ENCODE measurements at regions not wholly inside any gene's neighbourhood (a gene's known extent, or its start where the extent isn't known, plus 50 kb on each side); places are given as distances from the start of the nearest gene placed in this dataset.

DNA sequence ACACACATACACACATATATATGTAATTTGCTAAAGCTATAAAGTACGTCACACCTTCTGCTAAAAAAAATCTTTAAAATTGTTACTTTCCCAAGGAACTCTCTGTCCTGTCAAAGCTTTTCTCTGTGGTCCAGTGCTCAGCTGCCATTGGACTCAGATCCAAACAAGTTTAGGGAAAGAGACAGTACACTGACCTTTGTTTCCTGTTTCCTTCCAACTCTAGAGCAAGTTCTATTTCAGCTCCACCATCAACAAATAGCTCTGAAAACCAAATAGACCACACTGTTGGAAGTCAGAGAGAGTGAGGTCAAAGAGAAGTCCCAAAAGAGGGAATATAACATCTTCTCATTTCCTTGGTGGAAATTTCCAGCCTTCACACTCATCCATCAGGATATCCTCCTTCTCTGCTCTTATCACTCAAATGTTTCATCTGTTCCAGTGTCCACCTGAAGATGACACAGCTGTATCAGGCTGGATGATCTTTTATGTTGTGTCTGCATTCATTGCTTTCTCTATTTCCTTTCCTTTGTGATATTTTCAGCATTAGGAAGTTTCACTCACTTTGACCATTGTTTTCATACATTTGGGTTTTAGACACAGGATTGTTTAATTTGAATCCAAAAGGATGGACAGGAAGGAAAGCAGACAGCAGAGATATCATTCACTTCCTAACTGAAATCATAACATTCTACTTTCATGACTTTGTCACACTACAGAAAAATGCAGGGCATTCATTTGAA, 192.3 kb upstream of the NT5C1B start:
- TF ChIP-seq CEBPB (IDR thresholded peaks at IDR 0.05) (no peak), ZBTB7A (IDR thresholded peaks at IDR 0.05; ENCODE audit: low read depth) (no peak), TAF1 (IDR thresholded peaks at IDR 0.05; ENCODE audit: low read depth) (no peak), YY1 (IDR thresholded peaks at IDR 0.05; ENCODE audit: low read depth) (no peak), RAD21 (IDR thresholded peaks at IDR 0.05; ENCODE audit: low read depth) (no peak), TEAD4 (IDR thresholded peaks at IDR 0.05) (no peak), TCF12 (IDR thresholded peaks at IDR 0.05; ENCODE audit: low read depth) (no peak), EGR1 (IDR thresholded peaks at IDR 0.05) (no peak)
- TF ChIP-seq, protein P1, sequence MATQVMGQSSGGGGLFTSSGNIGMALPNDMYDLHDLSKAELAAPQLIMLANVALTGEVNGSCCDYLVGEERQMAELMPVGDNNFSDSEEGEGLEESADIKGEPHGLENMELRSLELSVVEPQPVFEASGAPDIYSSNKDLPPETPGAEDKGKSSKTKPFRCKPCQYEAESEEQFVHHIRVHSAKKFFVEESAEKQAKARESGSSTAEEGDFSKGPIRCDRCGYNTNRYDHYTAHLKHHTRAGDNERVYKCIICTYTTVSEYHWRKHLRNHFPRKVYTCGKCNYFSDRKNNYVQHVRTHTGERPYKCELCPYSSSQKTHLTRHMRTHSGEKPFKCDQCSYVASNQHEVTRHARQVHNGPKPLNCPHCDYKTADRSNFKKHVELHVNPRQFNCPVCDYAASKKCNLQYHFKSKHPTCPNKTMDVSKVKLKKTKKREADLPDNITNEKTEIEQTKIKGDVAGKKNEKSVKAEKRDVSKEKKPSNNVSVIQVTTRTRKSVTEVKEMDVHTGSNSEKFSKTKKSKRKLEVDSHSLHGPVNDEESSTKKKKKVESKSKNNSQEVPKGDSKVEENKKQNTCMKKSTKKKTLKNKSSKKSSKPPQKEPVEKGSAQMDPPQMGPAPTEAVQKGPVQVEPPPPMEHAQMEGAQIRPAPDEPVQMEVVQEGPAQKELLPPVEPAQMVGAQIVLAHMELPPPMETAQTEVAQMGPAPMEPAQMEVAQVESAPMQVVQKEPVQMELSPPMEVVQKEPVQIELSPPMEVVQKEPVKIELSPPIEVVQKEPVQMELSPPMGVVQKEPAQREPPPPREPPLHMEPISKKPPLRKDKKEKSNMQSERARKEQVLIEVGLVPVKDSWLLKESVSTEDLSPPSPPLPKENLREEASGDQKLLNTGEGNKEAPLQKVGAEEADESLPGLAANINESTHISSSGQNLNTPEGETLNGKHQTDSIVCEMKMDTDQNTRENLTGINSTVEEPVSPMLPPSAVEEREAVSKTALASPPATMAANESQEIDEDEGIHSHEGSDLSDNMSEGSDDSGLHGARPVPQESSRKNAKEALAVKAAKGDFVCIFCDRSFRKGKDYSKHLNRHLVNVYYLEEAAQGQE (IDR thresholded peaks at IDR 0.05; ENCODE audit: low read depth): no peak
- TF ChIP-seq, protein P2, sequence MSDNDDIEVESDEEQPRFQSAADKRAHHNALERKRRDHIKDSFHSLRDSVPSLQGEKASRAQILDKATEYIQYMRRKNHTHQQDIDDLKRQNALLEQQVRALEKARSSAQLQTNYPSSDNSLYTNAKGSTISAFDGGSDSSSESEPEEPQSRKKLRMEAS (IDR thresholded peaks at IDR 0.05): no peak

DNA sequence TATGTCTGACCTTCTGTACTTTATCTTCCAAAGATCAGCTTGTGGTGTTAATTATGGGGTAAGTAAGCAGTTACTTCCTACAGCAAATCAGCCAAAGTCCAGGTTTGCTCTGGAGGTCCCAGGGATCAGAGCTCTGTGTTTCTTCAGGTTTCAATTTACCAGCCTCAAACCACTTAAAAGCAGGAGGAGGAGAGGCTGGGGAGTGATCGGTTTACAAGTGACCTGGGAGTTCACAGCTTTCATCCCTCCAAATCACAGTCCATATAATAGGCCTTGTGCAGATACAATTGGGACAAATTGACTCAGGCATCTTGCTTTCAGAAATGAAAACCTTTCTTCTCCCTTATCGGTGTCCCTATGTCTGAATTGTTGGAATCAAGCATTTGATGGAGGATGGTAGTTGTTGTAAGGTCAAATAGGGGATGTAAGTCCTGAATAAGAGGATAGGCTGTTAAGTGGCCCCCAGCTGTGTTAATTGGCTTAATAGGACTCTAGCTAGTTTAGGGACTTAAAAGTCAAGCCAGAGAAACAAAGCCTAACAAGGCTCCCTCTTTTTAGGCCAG, 188.0 kb upstream of the NT5C1B start:
- TF ChIP-seq NFIC (IDR thresholded peaks at IDR 0.05) (no peak), EGR1 (IDR thresholded peaks at IDR 0.05) (no peak), ZBTB7A (IDR thresholded peaks at IDR 0.05; ENCODE audit: low read depth) (no peak), TEAD4 (IDR thresholded peaks at IDR 0.05) (no peak), FOXM1 (IDR thresholded peaks at IDR 0.05; ENCODE audit: borderline replicate concordance, low read depth) (no peak), TAF1 (IDR thresholded peaks at IDR 0.05; ENCODE audit: low read depth) (no peak), TCF12 (IDR thresholded peaks at IDR 0.05; ENCODE audit: low read depth) (no peak), YY1 (IDR thresholded peaks at IDR 0.05; ENCODE audit: low read depth) (no peak), CEBPB (IDR thresholded peaks at IDR 0.05) (no peak), RAD21 (IDR thresholded peaks at IDR 0.05; ENCODE audit: low read depth) (no peak), EP300 (IDR thresholded peaks at IDR 0.05; ENCODE audit: borderline replicate concordance) (no peak), CREB1 (IDR thresholded peaks at IDR 0.05; ENCODE audit: low read depth) (no peak)
- TF ChIP-seq, protein P1 (IDR thresholded peaks at IDR 0.05; ENCODE audit: low read depth): no peak
- TF ChIP-seq, protein P2 (IDR thresholded peaks at IDR 0.05): no peak

DNA sequence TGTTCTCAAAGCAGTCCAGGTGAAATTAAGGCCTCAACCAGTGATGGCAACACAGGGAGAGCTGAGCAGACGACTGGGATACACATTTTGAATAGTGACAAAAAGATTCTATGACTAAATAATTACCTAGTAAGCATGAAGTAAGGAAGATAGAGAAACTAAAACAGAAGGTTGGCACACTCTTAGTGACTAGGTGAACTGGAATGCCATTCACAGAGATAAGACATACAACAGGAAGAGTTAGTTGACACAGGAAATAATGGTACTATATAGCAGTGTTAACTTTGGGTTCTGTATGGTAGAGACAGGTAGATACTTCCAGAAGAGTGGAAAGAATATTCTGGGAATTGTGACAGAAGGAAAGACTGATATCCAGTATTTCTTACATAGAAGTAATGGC, 181.8 kb upstream of the NT5C1B start:
- TF ChIP-seq CEBPB (IDR thresholded peaks at IDR 0.05) (no peak), RAD21 (IDR thresholded peaks at IDR 0.05; ENCODE audit: low read depth) (no peak), EP300 (IDR thresholded peaks at IDR 0.05; ENCODE audit: borderline replicate concordance) (no peak), FOXM1 (IDR thresholded peaks at IDR 0.05; ENCODE audit: borderline replicate concordance, low read depth) (no peak), ZBTB7A (IDR thresholded peaks at IDR 0.05; ENCODE audit: low read depth) (no peak), YY1 (IDR thresholded peaks at IDR 0.05; ENCODE audit: low read depth) (no peak)
- TF ChIP-seq, protein P3, sequence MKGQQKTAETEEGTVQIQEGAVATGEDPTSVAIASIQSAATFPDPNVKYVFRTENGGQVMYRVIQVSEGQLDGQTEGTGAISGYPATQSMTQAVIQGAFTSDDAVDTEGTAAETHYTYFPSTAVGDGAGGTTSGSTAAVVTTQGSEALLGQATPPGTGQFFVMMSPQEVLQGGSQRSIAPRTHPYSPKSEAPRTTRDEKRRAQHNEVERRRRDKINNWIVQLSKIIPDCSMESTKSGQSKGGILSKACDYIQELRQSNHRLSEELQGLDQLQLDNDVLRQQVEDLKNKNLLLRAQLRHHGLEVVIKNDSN (IDR thresholded peaks at IDR 0.05): no peak
- TF ChIP-seq, protein P2 (IDR thresholded peaks at IDR 0.05): no peak

DNA sequence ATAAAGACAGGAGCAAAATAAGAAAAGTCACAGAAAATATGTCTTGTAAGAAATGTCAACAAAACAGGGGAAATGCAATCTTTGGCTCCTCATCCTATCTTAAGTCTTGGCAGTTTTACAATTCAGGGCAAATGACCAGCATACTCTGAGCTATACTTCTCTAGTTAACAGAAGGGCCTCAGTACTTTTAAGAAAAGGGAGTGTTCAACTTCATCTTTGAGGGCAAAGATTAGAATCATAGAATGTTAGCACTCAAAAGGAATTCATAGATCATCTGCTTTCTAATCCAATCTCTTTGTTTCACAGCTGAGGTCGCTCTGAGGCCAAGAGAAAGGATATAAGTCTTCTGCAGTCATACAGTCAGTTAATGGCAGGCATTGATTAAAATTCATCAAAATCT, 174.0 kb upstream of the NT5C1B start:
- no peak for TF ChIP-seq CEBPB (IDR thresholded peaks at IDR 0.05)
- no peak for TF ChIP-seq EP300 (IDR thresholded peaks at IDR 0.05; ENCODE audit: borderline replicate concordance)
- no peak for TF ChIP-seq RAD21 (IDR thresholded peaks at IDR 0.05; ENCODE audit: low read depth)
- no peak for TF ChIP-seq CREB1 (IDR thresholded peaks at IDR 0.05; ENCODE audit: low read depth)
- TF ChIP-seq, protein P2 (IDR thresholded peaks at IDR 0.05): no peak
- TF ChIP-seq FOXM1 (IDR thresholded peaks at IDR 0.05; ENCODE audit: borderline replicate concordance, low read depth): no peak
- TF ChIP-seq, protein P1 (IDR thresholded peaks at IDR 0.05; ENCODE audit: low read depth): no peak
- no peak for TF ChIP-seq YY1 (IDR thresholded peaks at IDR 0.05; ENCODE audit: low read depth)
- TF ChIP-seq TEAD4 (IDR thresholded peaks at IDR 0.05): no peak
- TF ChIP-seq ZBTB7A (IDR thresholded peaks at IDR 0.05; ENCODE audit: low read depth): no peak
- TF ChIP-seq, protein P3 (IDR thresholded peaks at IDR 0.05): no peak
- TF ChIP-seq TCF12 (IDR thresholded peaks at IDR 0.05; ENCODE audit: low read depth): no peak
- TF ChIP-seq TAF1 (IDR thresholded peaks at IDR 0.05; ENCODE audit: low read depth): no peak
- TF ChIP-seq NFIC (IDR thresholded peaks at IDR 0.05): no peak
- no peak for TF ChIP-seq EGR1 (IDR thresholded peaks at IDR 0.05)
